GM18858 (cell line): ENCODE measurements at regions not wholly inside any gene's neighbourhood (a gene's known extent, or its start where the extent isn't known, plus 50 kb on each side); places are given as distances from the start of the nearest gene placed in this dataset.

Source experiments
- ATAC-seq: cut with Tn5 transposase; IDR thresholded peaks from one replicate; pipeline ENCODE4 v1.9.1; 2021; ENCODE audit not compliant: unreplicated experiment

DNA sequence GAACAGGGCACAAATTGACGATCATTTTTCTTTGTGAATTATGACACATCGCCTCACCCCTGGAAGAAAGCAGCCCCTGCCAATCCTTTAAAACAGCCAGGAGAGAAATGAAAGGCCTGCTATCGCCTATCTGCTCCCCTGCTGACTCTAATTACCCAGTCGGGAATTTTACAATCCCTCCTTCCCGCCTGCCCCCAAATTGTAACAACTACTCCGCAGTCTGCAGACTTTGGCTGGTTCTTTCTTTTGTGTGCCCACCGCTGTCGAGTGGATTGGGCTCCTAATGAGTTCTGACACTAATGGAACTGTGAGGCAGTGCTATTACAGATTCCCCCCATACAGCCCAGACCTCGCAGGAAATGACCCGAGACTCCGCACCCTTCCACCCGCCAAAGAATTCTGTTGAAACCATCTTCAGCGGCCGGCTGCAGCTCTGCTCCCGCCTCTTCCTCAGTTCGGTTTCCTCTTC is 281.2 kb upstream of the PARD3B start:
- no peak for ATAC-seq

DNA sequence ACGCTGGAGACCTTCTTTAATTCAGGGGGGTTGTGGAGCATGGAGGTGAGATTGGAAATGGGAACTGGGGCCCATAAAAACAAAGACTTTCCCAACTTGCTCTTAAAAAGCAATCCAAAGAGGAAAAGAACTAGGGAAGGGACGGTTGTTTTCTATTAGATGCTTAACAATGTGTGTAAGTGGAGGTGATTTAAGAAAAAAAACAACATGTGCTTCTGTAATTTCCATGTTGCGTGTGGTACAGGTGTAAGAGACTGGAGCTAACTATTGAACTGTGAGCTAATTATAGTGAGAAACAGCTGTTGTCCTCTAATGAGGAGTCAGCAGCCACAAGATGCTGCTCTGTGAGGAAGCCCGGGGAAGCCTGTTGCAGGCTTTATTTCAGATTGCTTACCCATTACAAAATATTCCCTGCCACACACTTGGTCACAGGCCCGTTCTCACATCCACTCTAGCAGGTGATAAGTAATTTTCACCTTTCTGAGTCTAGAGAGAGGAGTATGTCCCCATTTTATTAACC is 280.6 kb upstream of the PARD3B start:
- ATAC-seq, result no peak

DNA sequence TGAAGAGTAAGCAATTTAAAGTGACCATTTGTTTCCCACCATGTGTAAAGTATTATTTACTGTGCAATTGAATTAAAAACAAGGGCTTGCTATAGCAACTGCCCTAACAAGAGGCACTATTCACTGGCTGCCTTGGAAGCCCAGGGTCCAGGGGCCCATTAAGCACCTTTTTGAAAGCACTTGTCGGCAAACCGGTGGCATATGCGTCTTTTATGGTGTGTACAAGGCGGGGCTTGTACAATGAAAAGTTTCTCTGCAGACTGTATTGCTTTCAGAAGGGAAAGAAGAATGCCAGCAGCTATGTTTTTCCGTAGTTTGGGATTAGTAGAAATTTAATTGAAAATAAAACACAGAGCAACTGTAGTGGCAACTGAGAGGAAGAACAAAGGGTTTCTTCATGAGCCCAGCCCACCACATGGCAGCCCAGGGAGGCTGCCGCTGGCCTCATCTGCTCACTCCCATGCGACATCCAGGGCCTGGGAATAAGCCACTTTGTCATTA is 279.5 kb upstream of the PARD3B start:
- no peak for ATAC-seq

DNA sequence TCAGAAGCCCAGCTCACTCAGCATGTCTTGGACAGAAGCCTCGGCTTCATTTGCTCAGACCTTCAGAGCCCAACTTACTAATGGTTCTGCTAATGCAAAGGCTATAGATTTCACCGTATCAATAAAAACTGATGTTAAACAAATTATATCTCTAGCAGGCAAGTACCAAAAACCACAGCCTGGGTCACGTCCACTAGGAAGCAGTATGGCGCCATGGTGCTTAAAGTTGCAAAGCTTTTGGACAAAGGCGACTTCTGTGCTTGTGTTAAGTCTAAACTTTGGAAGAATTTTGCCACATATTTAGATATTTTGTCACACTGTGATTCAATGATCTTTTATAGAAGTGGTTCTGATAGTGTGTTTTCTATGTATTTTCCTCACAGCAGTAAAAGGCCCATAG is 276.8 kb upstream of the PARD3B start:
- no peak for ATAC-seq

DNA sequence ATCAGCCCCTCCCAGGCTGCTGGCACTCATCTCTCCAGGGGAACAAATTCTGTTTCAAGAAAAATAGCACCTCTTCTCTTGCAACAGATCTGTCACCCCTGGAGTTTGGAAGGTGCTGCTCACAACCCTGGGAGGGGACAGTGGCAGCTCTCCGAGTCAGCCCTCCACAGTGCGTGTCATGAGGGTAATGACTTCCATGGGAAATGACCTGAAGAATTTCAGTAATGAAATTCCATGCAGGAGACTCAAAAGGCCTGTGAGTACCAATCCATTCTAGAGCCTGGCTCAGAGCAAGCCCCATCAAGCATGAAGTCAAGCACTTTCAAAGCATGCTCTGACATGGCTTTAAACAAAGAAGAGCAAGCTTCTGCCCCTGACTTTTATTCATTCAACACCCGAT is 276.3 kb upstream of the PARD3B start:
- ATAC-seq, result no peak

DNA sequence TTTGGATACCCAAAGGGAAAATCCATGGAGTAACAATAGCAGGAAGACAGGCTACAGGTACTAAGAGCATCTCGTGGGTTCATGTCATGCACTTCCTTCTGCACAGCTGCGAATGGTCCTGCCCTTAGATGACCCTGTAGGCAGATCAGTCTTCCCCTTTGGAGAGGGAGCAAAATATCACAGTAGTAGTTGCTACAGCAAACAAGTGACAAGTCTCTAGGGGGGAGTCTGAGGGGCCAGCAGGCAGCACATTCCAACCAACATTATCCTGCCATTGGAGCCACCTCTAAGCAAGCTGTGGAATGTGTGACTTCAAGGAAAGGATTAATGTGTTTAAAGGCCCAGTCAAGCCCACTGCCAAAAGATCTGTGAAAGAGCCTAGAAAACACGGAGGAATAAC is 273.2 kb upstream of the PARD3B start:
- ATAC-seq, result no peak

DNA sequence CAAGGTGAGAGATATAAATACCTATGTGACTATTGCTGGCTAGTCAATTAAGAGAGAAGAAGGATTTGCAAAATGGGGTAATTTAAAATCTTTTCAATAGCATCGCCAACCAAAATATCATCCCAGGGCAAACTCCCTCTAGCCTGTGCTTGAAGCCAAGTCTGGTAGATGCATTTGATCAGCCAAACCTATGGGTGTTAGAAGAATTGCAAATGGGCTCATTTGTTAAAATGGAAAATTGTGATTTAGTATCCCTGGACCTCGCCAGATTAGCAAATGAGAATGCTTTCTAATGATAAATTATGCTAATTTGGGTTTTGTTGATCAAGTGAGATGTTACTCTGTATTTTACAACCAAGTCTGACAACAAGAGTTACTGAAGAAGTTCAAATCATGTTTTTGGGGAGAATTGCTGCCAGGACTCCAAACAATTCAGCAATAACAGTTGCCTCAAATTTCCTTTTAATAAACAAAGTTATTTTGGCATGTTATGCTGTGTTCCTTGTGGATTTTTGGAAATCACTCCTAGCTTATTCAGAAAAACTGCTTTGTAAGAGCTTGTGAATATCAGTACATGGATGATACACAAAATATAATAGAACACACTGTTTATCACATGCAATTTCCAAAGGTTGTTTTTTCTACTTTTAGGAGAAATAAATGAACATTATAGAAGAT is 272.5 kb upstream of the PARD3B start:
- no peak for ATAC-seq

DNA sequence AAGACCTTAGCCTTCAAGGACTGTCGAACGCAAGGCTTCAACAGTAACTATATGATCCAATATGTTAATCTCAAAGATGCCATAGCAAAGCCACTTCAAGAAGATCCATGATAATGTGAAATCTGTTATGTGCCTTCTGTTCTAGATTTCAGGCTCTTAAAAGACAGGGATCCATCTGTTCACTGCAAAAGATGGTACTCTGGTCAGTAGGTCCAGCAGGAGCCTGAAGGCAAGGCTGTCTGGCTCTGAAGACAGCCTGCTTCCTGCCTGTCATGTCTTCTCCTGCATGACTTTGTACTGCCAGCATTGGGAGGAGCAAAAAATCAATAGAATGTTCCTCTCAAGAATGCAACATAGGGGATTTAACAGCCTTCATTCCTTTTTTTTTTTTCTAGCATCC is 270.8 kb upstream of the PARD3B start:
- no peak for ATAC-seq

DNA sequence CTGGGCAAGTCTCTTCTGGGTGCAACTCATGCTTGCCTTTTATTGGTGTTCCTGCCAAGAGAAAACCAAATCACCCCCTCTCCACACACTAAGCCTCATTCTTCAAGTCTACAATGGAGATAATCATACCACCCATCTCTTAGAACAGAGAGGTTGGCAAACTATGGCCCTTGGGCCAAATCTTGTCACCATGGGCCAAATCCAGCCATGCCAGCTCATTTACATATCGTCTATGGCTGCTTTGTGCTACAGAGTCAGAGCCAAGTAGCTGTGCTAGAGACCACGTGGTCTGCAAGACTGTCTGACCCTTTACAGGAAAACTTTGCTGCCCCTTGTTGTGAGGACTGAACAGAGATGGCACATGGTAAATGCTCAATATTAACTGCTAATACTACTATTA is 270.3 kb upstream of the PARD3B start:
- ATAC-seq, result no peak

DNA sequence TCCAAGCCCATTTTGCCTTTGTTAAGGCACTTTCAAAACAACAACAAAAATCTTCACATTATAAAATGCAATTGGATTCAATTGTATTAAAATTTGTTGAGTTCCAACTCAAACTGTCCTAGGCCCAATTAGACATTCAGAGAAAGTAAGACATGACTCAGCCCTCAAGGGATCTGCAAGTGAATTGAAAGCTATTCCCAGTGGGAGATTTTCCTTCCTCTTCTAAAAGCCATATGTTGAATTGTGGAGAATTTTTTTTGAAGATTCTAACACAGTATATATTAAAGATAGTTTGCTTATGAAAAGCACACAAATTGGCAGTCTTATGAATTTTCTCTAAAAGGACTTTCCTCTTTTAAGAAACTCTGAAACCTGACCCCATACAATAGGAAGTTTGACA is 268.0 kb upstream of the PARD3B start:
- no peak for ATAC-seq

DNA sequence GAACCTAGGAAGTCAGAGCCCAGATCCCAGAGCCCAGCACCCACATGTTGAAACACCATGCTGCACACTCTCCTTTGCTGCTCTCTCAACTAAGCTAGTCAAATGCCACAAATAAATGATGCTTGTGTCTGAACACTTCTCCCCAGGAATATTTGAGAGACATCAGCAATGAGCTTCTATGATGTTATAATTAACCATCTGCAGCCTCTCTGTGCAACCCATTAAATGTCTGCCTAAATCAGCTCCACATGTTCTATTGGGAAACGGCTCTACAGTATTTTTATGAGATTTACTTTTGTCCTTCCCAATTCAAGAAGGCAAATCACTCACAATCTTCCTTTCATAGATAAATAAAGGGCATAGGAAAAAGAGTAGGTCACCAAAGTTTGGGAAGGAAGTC is 266.8 kb upstream of the PARD3B start:
- no peak for ATAC-seq

DNA sequence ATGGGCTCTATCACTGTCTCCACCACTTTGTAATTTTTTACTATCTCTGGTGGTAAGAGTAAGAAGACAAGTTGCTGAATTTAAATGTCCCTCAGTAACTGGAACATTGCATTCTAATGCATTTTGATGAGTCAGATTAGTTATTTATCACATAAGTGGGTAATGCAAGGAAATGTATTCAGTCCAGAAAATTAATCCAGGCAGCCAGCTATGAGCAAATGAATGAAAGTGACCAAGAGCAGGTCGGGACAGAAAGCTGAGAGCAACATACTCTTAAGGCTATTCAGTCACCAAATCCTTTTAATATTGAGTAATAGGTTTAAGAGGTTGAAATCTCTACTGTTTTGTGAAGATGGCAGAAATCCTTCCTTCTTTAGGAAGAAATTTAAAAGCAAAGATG is 265.5 kb upstream of the PARD3B start:
- ATAC-seq, result no peak

DNA sequence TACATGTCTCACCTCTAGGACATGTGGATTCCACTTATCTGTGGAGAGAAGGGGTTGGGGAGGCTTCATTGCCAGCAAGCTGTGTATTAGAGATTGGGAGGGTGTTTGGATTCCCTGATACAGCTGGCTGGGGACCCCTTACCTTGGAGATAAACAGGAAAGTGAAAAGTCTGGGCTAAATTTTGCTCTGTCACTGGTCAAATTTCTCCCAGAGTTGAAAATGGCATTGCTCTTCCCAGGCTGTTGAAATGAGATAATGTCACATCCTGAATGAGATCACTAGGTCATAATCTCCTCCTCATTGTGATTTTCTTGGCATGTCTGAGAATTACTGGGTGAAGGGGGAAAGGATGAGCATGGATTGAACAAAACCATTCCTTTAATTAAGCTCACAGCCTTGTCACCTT is 265.0 kb upstream of the PARD3B start:
- ATAC-seq, result no peak

DNA sequence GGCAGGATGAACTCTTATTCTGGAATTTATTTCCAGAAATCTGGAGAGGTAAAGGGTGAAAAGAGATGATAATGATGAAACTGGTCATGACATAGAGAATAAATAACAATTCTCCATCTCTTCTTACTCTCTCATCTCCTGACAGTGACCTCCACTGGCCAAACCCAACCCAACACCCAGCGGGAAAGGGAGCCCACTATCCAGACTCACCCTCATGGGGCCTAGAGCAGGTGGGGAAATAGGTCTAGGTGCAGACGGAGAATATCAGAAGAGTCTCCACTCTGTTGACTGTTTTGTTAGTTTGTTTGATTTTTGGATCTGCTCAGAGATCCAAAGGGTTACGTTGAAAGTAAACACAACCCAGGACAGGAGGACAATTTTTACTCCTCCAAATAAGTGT is 263.2 kb upstream of the PARD3B start:
- ATAC-seq, result no peak

DNA sequence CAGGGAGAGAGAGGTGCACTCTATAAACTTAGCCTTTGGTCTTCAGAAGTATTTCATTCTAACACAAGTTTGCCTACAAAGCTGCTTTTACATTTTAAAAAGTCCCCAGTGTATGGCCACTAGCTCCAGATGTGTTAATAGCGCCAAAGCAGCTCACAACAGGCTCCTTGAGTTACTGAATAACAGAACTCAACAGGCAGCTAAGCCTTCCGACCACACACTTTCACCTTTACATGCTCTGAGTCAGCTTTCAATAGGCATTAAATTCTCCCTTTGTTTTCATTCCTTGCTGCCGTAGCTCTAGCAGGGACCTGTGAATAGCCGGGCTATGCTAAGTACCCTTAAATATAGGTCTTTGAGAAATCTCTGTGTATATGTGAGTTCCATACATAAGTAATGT is 262.8 kb upstream of the PARD3B start:
- ATAC-seq, result no peak

DNA sequence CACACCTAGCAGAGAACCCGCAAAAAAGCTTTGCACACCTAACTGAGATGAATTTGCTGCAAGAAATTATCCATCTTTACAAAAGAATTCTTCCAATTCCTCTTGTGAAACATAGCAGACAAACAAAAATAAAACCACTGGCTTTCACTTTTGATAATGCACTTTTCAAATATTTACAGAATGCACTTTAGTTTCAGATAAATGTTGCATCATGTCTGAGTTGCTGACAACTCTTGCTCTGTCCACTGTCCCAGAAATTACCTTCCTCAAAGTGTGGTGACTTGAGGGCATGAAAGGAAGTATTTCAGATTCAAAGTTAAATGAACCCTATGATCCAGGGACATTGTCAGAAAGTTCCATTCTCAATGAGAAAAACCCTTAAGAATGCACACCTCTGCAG is 256.2 kb upstream of the PARD3B start:
- no peak for ATAC-seq

DNA sequence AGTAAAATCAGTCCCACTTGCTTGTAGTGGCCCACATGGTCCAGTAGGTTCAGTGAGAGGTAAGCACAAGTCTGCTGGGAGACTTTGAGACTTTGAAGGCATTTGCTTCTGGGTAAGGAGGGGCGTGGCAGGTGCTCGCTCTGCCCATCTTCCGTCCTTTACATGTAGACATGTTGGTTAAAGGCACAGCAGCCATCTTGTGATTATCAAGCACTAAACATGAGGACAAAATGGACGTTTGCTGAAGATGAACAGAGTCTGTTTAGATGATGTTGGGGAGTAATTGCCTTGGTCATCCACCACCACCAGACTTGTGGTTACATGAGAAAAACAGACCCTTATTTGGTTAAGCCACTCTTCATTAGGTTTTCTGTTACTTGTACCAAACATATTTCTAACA is 252.8 kb upstream of the PARD3B start:
- no peak for ATAC-seq

DNA sequence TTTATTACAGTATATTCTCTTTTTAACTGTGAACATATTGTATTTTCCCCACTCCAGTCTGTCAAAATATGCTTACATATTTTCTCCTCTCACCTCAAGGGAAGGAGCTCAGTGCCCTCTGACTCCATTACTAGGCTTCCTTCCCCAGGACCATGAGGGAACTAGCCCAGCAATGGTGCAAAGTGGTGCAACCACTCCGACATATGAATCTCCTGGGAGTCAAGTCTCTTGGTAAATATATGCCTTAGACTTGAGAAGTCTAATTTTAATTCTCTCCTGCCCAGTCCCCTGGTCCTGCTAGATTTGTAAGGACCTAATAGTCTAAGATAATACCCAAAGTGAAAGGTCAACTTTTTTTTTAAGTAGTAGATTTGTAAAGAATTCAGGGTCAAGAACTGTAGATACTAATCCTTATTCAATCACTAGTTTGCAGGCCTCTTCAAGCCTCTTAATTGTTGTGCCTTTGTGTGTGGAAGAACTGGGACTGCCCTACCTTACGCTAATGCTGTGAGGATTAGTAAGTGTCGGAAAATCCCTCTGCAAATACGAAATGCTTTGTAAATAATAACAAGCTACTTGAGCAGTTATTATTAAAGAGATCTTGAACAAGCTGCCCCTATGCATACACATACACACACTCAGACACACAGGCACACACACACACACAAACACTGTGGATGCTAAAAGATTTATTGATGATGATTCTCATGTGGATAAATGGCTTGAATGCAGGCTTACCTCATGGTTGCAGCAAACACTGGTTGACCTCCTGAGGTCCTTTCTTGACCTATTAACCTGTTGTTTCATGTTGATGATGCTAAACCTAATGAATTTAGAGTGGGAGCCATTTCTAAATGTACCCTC is 251.2 kb upstream of the PARD3B start:
- no peak for ATAC-seq

DNA sequence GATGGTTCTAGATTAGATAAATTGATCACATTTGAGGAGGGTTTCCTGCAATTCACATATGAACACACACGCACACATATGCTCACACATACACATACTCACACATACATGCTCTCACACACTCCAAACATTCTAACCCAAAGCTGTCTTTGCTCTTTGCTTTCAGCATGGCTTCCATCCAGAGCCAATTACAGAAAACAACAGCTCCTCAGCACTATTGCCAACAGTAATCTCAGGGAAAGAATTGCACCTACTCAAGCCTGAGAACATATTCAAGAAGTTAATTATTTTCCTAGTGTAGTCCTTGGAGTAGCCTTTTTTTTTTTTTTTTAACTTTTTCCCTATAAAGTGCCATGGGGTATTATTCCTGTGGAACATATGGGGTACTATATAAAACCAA is 246.9 kb upstream of the PARD3B start:
- no peak for ATAC-seq

DNA sequence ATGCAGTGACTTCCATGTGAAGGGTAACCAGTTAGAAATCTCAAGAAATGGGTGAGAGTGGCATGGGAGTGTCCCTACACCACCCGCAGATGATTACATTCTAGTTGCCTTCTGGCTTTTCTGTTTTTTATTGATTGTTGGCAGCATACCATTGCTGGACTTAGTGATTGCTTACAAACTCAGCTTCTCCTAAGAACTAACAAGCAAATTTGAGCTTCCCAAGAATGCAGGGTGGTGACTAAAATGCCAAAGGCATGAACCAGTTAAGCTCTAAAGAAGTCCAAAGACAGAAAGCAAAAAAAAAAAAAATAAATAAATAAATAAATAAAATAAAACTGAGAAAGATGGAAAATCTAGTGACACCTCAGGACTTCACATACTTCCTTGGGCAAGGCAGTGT is 245.5 kb upstream of the PARD3B start:
- no peak for ATAC-seq

DNA sequence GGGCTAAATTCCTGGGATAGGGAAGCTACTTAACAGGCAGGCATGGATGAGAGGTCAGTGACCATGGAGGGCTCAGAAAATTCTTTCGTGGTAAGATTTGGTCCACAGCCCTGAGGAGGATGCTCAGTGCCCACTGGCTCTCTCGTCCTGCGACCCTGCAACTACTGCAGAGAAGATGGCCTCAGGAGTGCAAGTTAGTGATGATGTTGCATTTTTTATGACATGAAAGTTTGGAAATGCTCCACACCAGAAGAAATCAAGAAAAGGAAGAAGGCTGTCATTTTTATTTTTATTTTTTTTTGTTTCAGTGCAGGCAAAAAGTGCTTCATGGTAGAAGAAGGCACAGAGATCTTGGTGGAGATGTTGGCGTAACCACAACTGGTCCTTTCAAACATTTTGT is 238.6 kb upstream of the PARD3B start:
- ATAC-seq, result no peak

DNA sequence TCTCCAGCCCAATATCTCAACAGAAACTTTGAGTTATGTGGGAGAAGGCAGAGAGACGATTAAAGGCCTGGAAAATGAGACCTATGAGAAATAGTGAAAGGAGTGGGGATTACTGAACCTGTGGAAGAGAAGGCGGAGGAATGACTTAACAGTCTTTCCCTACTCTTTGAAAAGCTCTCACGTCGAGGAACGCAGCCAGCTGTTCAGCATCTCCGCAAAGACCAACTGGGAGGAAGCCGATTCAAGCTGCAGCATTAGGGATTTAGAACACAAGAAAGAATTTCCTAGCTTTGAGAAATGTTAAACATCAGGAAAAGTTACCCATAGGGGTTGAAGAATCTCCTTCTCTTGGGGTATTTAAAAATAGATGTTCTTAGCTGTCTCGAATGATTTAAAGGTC is 233.2 kb upstream of the PARD3B start:
- no peak for ATAC-seq
